ENCODE measurements at regions not wholly inside any gene's neighbourhood (a gene's known extent, or its start where the extent isn't known, plus 50 kb on each side); places are given as distances from the start of the nearest gene placed in this dataset.

- H4K20me1 ChIP-seq (ENCODE audit: insufficient read depth) = no peaks in the 10 kb centered on the region
- H3K27me3 ChIP-seq (ENCODE audit: insufficient read depth, low read depth, low read length) = no peaks in the 10 kb centered on the region
- H3K4me3 ChIP-seq (ENCODE audit: low read length) = no peak overlapping the region
- H3K4me2 ChIP-seq (ENCODE audit: low read length) = no peak overlapping the region
- H3K9me2 ChIP-seq (ENCODE audit: insufficient read depth, low read length) = no peaks in the 10 kb centered on the region
- no peak overlapping the region for H3K9ac ChIP-seq (ENCODE audit: low read length)
- no peaks in the 10 kb centered on the region for H3K9me3 ChIP-seq (ENCODE audit: low read length)
- TF ChIP-seq EP300 (conservative IDR thresholded peaks at IDR 0.05; ENCODE audit: poor library complexity, severe bottlenecking) = no peak
- TF ChIP-seq SMC3 (conservative IDR thresholded peaks at IDR 0.05; ENCODE audit: poor library complexity) = no peak
- TF ChIP-seq MXI1 (conservative IDR thresholded peaks at IDR 0.05; ENCODE audit: poor library complexity, severe bottlenecking) = no peak
- TF ChIP-seq TAF1 (IDR thresholded peaks at IDR 0.05; ENCODE audit: low read depth) = no peak
- TF ChIP-seq POLR2AphosphoS5 (IDR thresholded peaks at IDR 0.05) = no peak
- no peak for TF ChIP-seq REST (IDR thresholded peaks at IDR 0.05; ENCODE audit: borderline replicate concordance)
- no peak for TF ChIP-seq RAD21 (conservative IDR thresholded peaks at IDR 0.05)
- TF ChIP-seq EZH2 (IDR thresholded peaks at IDR 0.05; ENCODE audit: borderline replicate concordance, insufficient read depth, low read length, poor library complexity, severe bottlenecking) = no peak
- no peak for TF ChIP-seq CTCF (IDR thresholded peaks at IDR 0.05; ENCODE audit: poor library complexity, severe bottlenecking)
- H3F3A ChIP-seq (ENCODE audit: insufficient read depth, low read length, poor library complexity, severe bottlenecking) = no peaks in the 10 kb centered on the region
- no peaks in the 10 kb centered on the region for H3K36me3 ChIP-seq (ENCODE audit: insufficient read depth, low read length)
- no peak overlapping the region for H2AFZ ChIP-seq (ENCODE audit: low read depth, low read length)
- H3K27ac ChIP-seq (ENCODE audit: low read length) = no peak overlapping the region
- H3K79me2 ChIP-seq (replicated peaks; ENCODE audit: insufficient read depth, low read length) = no peaks in the 10 kb centered on the region
Measured at GRCh38 chr1:199573047-199573446, 454.5 kb upstream of the NR5A2 start.

- Histone ChIP-seq H3K36me3 (ENCODE audit: insufficient read depth, low read length) (no peaks in the 10 kb centered on the region), H2AFZ (ENCODE audit: low read depth, low read length) (no peak overlapping the region), H3K9ac (ENCODE audit: low read length) (no peak overlapping the region), H3F3A (ENCODE audit: insufficient read depth, low read length, poor library complexity, severe bottlenecking) (no peaks in the 10 kb centered on the region), H3K4me3 (ENCODE audit: low read length) (no peak overlapping the region), H4K20me1 (ENCODE audit: insufficient read depth) (no peaks in the 10 kb centered on the region), H3K9me2 (ENCODE audit: insufficient read depth, low read length) (no peaks in the 10 kb centered on the region), H3K79me2 (replicated peaks; ENCODE audit: insufficient read depth, low read length) (no peaks in the 10 kb centered on the region), H3K9me3 (ENCODE audit: low read length) (no peaks in the 10 kb centered on the region), H3K27ac (ENCODE audit: low read length) (no peak overlapping the region), H3K27me3 (ENCODE audit: insufficient read depth, low read depth, low read length) (no peaks in the 10 kb centered on the region), H3K4me2 (ENCODE audit: low read length) (no peak overlapping the region)
- TF ChIP-seq POLR2AphosphoS5 (IDR thresholded peaks at IDR 0.05) (no peak), TAF1 (IDR thresholded peaks at IDR 0.05; ENCODE audit: low read depth) (no peak), REST (IDR thresholded peaks at IDR 0.05; ENCODE audit: borderline replicate concordance) (no peak), CTCF (IDR thresholded peaks at IDR 0.05; ENCODE audit: poor library complexity, severe bottlenecking) (no peak), SMC3 (conservative IDR thresholded peaks at IDR 0.05; ENCODE audit: poor library complexity) (no peak), RAD21 (conservative IDR thresholded peaks at IDR 0.05) (no peak), EZH2 (IDR thresholded peaks at IDR 0.05; ENCODE audit: borderline replicate concordance, insufficient read depth, low read length, poor library complexity, severe bottlenecking) (no peak), EP300 (conservative IDR thresholded peaks at IDR 0.05; ENCODE audit: poor library complexity, severe bottlenecking) (no peak), MXI1 (conservative IDR thresholded peaks at IDR 0.05; ENCODE audit: poor library complexity, severe bottlenecking) (no peak)
Measured at GRCh38 chr1:199574950-199575349, 452.6 kb upstream of the NR5A2 start.

Measured in neural cell (in vitro differentiated cells).